SK-N-SH (cell line): ENCODE measurements at regions not wholly inside any gene's neighbourhood (a gene's known extent, or its start where the extent isn't known, plus 50 kb on each side); places are given as distances from the start of the nearest gene placed in this dataset.

Experiments used
- CHD2 ChIP-seq: fragments of 150-350 bp; IDR thresholded peaks from 2 replicates; pipeline ENCODE4 v1.6.1; 2018; ENCODE audit warnings: low read length; ENCODE audit not compliant: partially characterized antibody
- RFX5 ChIP-seq: IDR thresholded peaks from 2 replicates; pipeline ENCODE4 v1.6.1; 2012; ENCODE audit warnings: mild to moderate bottlenecking, improper control_type of control experiment, low read length
- TEAD4 ChIP-seq: IDR thresholded peaks from 2 replicates; pipeline ENCODE4 v1.4.0; 2012; ENCODE audit warnings: mild to moderate bottlenecking, borderline replicate concordance; ENCODE audit not compliant: insufficient read depth
- TF ChIP-seq, protein P1 (sequence below): IDR thresholded peaks from 2 replicates; pipeline ENCODE4 v1.4.0; 2012; ENCODE audit warnings: low read depth, borderline replicate concordance
- TF ChIP-seq, protein P2 (sequence below): fragments of 150-350 bp; IDR thresholded peaks from 2 replicates; pipeline ENCODE4 v1.6.1; 2016; ENCODE audit warnings: mild to moderate bottlenecking, low read depth, low read length

DNA sequence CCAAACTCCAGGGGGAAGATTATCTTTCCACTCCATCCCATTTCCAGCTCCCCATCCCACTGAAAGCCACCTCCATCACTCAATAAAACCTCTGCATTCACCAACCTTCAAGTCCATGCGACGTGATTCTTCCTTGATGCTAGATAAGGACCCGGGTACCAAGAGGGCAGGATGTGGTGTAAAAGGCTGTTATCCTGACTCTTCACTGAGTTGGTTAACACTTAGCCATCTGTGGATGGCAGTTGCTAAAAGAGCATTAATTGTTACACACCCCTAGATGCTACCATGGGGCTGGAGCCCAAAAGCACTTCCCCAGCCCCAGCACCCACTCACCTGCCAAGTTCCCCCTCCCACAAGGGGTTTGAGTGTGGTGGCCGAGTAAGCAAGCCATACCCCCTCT lies 53.4 kb upstream of the DPP10 start (continued):
- TF ChIP-seq, protein P1, sequence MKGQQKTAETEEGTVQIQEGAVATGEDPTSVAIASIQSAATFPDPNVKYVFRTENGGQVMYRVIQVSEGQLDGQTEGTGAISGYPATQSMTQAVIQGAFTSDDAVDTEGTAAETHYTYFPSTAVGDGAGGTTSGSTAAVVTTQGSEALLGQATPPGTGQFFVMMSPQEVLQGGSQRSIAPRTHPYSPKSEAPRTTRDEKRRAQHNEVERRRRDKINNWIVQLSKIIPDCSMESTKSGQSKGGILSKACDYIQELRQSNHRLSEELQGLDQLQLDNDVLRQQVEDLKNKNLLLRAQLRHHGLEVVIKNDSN = no peak
- TF ChIP-seq CHD2 (no peak), TEAD4 (no peak), RFX5 (no peak)
- TF ChIP-seq, protein P2, sequence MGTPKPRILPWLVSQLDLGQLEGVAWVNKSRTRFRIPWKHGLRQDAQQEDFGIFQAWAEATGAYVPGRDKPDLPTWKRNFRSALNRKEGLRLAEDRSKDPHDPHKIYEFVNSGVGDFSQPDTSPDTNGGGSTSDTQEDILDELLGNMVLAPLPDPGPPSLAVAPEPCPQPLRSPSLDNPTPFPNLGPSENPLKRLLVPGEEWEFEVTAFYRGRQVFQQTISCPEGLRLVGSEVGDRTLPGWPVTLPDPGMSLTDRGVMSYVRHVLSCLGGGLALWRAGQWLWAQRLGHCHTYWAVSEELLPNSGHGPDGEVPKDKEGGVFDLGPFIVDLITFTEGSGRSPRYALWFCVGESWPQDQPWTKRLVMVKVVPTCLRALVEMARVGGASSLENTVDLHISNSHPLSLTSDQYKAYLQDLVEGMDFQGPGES = no peak
